OCI-LY7 (cell line): ENCODE measurements at regions not wholly inside any gene's neighbourhood (a gene's known extent, or its start where the extent isn't known, plus 50 kb on each side); places are given as distances from the start of the nearest gene placed in this dataset.

ENCODE experiments used
- BruUV-seq: library from RNA; stranded (reverse); fragments of 400-500 nt; replicated peaks from 2 replicates; lab custom pipeline; 2021; lab: Mats Ljungman, UMichigan
- CTCF ChIA-PET: fragments of 300-600 bp; sonication (Branson Sonifier 250); formaldehyde crosslinking; loops from one replicate; lab custom pipeline; 2022; ENCODE audit warnings: antibody characterized with exemption; ENCODE audit not compliant: unreplicated experiment; lab: Charles Lee
- POLR2A ChIA-PET: fragments of 300-600 bp; sonication (Branson Sonifier 250); formaldehyde crosslinking; loops from one replicate; lab custom pipeline; 2022; ENCODE audit warnings: antibody characterized with exemption; lab: Charles Lee
- DNase-seq: peaks from one replicate; pipeline ENCODE4 v3.0.0-alpha.2; 2015; ENCODE audit warnings: low spot score
- H2AFZ ChIP-seq: fragments of 200-600 bp; sonication (generic), shearing (Covaris generic); 2 replicates; pipeline ENCODE4 v1.6.1; 2014; ENCODE audit warnings: mild to moderate bottlenecking, antibody characterized with exemption, low read length, moderate library complexity
- H3K27ac ChIP-seq: fragments of 200-600 bp; sonication (generic); 2 replicates; pipeline ENCODE4 v1.5.1; 2014; ENCODE audit warnings: mixed run types, low read depth, mild to moderate bottlenecking, moderate library complexity, low read length, inconsistent platforms; ENCODE audit not compliant: poor library complexity, severe bottlenecking
- H3K36me3 ChIP-seq: fragments of 200-600 bp; sonication (generic); 2 replicates; pipeline ENCODE4 v1.6.1; 2014; ENCODE audit warnings: mild to moderate bottlenecking, antibody characterized with exemption, low read length, moderate library complexity, mixed read lengths; ENCODE audit not compliant: insufficient read depth
- H3K4me1 ChIP-seq: fragments of 200-600 bp; sonication (generic); 2 replicates; pipeline ENCODE4 v1.5.1; 2014; ENCODE audit warnings: mild to moderate bottlenecking, low read length; ENCODE audit not compliant: insufficient read depth, poor library complexity, severe bottlenecking
- H3K4me2 ChIP-seq: fragments of 200-600 bp; sonication (generic); 2 replicates; pipeline ENCODE4 v1.6.1; 2014; ENCODE audit warnings: mild to moderate bottlenecking, low read length
- H3K4me3 ChIP-seq: fragments of 200-600 bp; sonication (generic); 2 replicates; pipeline ENCODE4 v1.5.1; 2014; ENCODE audit warnings: mild to moderate bottlenecking, low read depth, low read length; ENCODE audit not compliant: poor library complexity, severe bottlenecking
- H3K79me2 ChIP-seq: fragments of 200-600 bp; sonication (generic); 2 replicates; pipeline ENCODE4 v1.6.1; 2016; ENCODE audit warnings: low read depth, mild to moderate bottlenecking, low read length, moderate library complexity, mixed read lengths; ENCODE audit not compliant: insufficient read depth
- H3K9me2 ChIP-seq: fragments of 200-600 bp; sonication (generic); 2 replicates; pipeline ENCODE4 v1.6.1; 2016; ENCODE audit warnings: mild to moderate bottlenecking, low read length, mixed read lengths; ENCODE audit not compliant: insufficient read depth
- H3K9me3 ChIP-seq: fragments of 200-600 bp; sonication (generic); 2 replicates; pipeline ENCODE4 v1.6.1; 2014; ENCODE audit warnings: mild to moderate bottlenecking, mixed run types, low read length, mixed read lengths
- H4K20me1 ChIP-seq: fragments of 200-600 bp; sonication (generic); 2 replicates; pipeline ENCODE4 v1.6.1; 2014; ENCODE audit warnings: mild to moderate bottlenecking, antibody characterized with exemption, low read length, moderate library complexity, mixed read lengths; ENCODE audit not compliant: insufficient read depth
- EZH2phosphoT487 ChIP-seq: fragments of 200-600 bp; sonication (generic); IDR thresholded peaks from 2 replicates; pipeline ENCODE4 v1.6.1; 2018; ENCODE audit warnings: low read depth, borderline replicate concordance, mild to moderate bottlenecking, mixed run types, antibody characterized with exemption, low read length, moderate library complexity, mixed read lengths
- intact Hi-C: fragments of 100-400 bp; cut with micrococcal nuclease; formaldehyde crosslinking; loops from one replicate; pipeline ENCODE4 v1.10.0; 2022; ENCODE audit not compliant: unreplicated experiment
- TF ChIP-seq, protein P1 (sequence below): fragments of 200-600 bp; sonication (generic); conservative IDR thresholded peaks from 2 replicates; pipeline ENCODE4 v1.5.1; 2014; ENCODE audit warnings: mild to moderate bottlenecking, antibody characterized with exemption, low read length, moderate library complexity, mixed read lengths

DNA sequence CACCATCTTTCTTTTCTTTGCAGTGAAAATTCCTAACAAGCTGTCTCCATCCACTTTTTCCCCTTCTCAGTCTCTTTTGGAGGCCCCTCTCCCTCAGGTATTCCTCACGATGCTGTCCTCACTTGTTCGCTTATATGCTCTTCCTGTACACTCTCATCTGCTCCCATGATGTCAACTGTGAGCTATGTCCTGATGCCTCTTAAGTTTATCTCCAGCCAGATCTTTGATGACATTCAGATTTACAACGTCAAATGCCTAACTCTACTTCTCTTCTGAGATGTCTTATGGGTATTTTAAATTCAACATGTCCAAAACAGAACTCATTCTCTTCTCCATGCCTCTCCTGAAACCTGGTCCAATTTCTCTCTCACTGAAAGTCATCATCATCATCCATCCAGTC, 55.1 kb upstream of the SERTAD2 start:
- Histone ChIP-seq H2AFZ (no peak overlapping the region), H3K9me2 (no peaks in the 10 kb centered on the region), H3K4me2 (no peak overlapping the region), H3K4me1 (peaks cover 25% of the 10 kb centered on the region), H3K4me3 (no peak overlapping the region), H3K27ac (no peak overlapping the region), H4K20me1 (no peaks in the 10 kb centered on the region), H3K9me3 (no peaks in the 10 kb centered on the region), H3K79me2 (peaks cover 41% of the 10 kb centered on the region; the same call in 1 of the 2 replicates), H3K36me3 (peaks cover 16% of the 10 kb centered on the region)
- CTCF ChIA-PET, result no interaction called here
- DNase-seq, result no peak
- POLR2A ChIA-PET, result interaction anchor here (0.9 to 1.0 kb wide), 2 partner anchors 8 to 17 kb away, joined by 3 to 4 read pairs; no protein-coding TSS in a partner anchor
- intact Hi-C loops, result no loop called here
- TF ChIP-seq, protein P1, sequence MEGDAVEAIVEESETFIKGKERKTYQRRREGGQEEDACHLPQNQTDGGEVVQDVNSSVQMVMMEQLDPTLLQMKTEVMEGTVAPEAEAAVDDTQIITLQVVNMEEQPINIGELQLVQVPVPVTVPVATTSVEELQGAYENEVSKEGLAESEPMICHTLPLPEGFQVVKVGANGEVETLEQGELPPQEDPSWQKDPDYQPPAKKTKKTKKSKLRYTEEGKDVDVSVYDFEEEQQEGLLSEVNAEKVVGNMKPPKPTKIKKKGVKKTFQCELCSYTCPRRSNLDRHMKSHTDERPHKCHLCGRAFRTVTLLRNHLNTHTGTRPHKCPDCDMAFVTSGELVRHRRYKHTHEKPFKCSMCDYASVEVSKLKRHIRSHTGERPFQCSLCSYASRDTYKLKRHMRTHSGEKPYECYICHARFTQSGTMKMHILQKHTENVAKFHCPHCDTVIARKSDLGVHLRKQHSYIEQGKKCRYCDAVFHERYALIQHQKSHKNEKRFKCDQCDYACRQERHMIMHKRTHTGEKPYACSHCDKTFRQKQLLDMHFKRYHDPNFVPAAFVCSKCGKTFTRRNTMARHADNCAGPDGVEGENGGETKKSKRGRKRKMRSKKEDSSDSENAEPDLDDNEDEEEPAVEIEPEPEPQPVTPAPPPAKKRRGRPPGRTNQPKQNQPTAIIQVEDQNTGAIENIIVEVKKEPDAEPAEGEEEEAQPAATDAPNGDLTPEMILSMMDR, result no peak
- TF ChIP-seq EZH2phosphoT487, result no peak
- BruUV-seq, result no TSS peak

DNA sequence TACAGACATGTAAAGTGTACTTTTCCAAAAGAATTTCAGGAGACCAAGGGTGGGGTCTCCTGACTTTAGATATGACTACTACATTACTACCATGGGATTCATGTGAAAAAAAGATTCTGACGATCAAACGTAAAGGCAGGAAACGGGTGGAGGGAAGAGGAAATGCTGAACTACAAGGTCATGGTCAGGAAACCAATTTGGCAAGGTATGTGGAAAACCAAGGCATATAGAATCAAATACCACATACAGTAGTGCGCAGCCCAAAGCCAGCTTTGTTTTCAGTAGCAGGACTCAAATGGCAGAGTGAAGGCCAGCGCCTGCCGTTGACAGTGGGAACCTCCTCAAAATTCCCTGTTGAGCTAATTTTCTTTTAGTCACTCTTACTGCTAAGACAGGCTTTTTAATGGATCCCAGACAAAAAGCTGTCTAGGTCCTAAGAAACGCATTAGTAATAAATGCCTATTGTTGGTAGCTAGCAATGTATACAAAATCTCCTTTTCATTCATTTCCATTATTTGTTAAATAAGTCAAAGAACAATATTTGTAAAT, 57.6 kb upstream of the SERTAD2 start:
- Histone ChIP-seq H4K20me1 (no peaks in the 10 kb centered on the region), H2AFZ (no peak overlapping the region), H3K79me2 (peaks cover 28% of the 10 kb centered on the region; the same call in 1 of the 2 replicates), H3K9me3 (no peaks in the 10 kb centered on the region), H3K4me2 (no peak overlapping the region), H3K27ac (no peak overlapping the region), H3K36me3 (peaks cover 16% of the 10 kb centered on the region), H3K4me1 (peaks cover 6% of the 10 kb centered on the region), H3K4me3 (no peak overlapping the region), H3K9me2 (no peaks in the 10 kb centered on the region)
- TF ChIP-seq, protein P1, result no peak
- POLR2A ChIA-PET, result interaction anchor here (1.3 to 4.2 kb wide), 2 partner anchors 15 kb away, joined by 3 to 42 read pairs; no protein-coding TSS in a partner anchor
- DNase-seq, result no peak
- CTCF ChIA-PET, result no interaction called here
- BruUV-seq, result no TSS peak
- intact Hi-C loops, result no loop called here

DNA sequence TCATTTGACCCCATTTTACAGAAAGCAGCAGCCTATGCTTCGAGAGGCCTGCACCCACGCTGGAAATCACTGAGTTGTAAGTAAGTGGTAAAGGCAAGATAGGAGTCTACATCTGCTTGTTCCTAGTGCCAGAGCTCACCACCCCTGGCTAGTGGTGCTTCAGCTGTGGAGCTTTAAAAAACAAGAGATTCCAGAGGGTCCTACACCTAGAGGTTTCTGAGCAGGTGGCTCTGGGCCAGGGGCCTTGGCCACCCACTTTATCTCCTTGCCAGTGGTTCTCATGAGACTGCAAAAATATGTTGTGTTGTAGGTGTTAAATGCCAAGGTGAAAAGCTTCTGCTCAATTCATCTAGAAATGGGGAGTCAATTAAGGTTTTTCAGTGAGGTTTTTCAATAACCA, 60.0 kb upstream of the SERTAD2 start:
- no peaks in the 10 kb centered on the region for H3K9me2 ChIP-seq
- intact Hi-C loops, result no loop called here
- H2AFZ ChIP-seq, result no peak overlapping the region
- CTCF ChIA-PET, result interaction anchor here (1.2 kb wide), 1 partner anchor 13 kb away, joined by 4 read pairs; no protein-coding TSS in a partner anchor
- H3K4me3 ChIP-seq, result no peak overlapping the region
- BruUV-seq, result no TSS peak
- H3K4me1 ChIP-seq, result peaks cover 6% of the 10 kb centered on the region
- H4K20me1 ChIP-seq, result no peaks in the 10 kb centered on the region
- no peak overlapping the region for H3K27ac ChIP-seq
- no peak overlapping the region for H3K4me2 ChIP-seq
- DNase-seq, result no peak
- peaks cover 7% of the 10 kb centered on the region for H3K36me3 ChIP-seq
- peaks cover 31% of the 10 kb centered on the region; the same call in 1 of the 2 replicates for H3K79me2 ChIP-seq
- POLR2A ChIA-PET, result interaction anchor here (0.6 to 4.2 kb wide), 5 partner anchors 9 to 408 kb away, joined by 3 to 42 read pairs (median 7); no protein-coding TSS in a partner anchor
- TF ChIP-seq, protein P1, result no peak
- TF ChIP-seq EZH2phosphoT487, result no peak
- no peaks in the 10 kb centered on the region for H3K9me3 ChIP-seq
